Fibroblast of skin of left biceps (primary cell): ENCODE measurements at regions not wholly inside any gene's neighbourhood (a gene's known extent, or its start where the extent isn't known, plus 50 kb on each side); places are given as distances from the start of the nearest gene placed in this dataset.
"Not testable (repeated sequence)": the region's sequence is repeated elsewhere in the genome, so short reads cannot be mapped to it uniquely, and the experiment has no call there.

Experiments used
- DNase-seq, 2 experiments: peaks; one replicate each; pipeline ENCODE4 v3.0.0-alpha.2; 2013; ENCODE audit warnings: low read depth in 2 of 2

GRCh38 chr10:20615395-20615794 is 281.7 kb downstream of the NEBL start:
- DNase-seq: no peak

GRCh38 chr10:20614911-20615310 is 282.2 kb downstream of the NEBL start:
- no peak for DNase-seq

GRCh38 chr10:20608503-20608902 is 288.6 kb downstream of the NEBL start:
- no peak for DNase-seq

- no peak for DNase-seq
Observed at GRCh38 chr10:20606985-20607384, 290.1 kb downstream of the NEBL start.

- DNase-seq: no peak
Observed at GRCh38 chr10:20601941-20602461, 295.1 kb downstream of the NEBL start.

- DNase-seq: peak; percentile 53 to 54
Observed at GRCh38 chr10:20598590-20598989, 298.5 kb downstream of the NEBL start.

- DNase-seq: no peak
Observed at GRCh38 chr10:20596911-20597310, 300.2 kb downstream of the NEBL start.

- no peak for DNase-seq
Observed at GRCh38 chr10:20596065-20596755, 300.9 kb downstream of the NEBL start.

GRCh38 chr10:20593649-20594048 is 303.5 kb downstream of the NEBL start:
- DNase-seq: no peak

- DNase-seq: no peak
Observed at GRCh38 chr10:20582041-20582440, 315.1 kb downstream of the NEBL start.

- no peak for DNase-seq
Observed at GRCh38 chr10:20573924-20574323, 323.2 kb downstream of the NEBL start.

GRCh38 chr10:20555990-20556389 is 341.1 kb downstream of the NEBL start:
- DNase-seq: not testable (repeated sequence)

GRCh38 chr10:20552382-20552781 is 344.7 kb downstream of the NEBL start:
- no peak for DNase-seq

GRCh38 chr10:20551761-20552160 is 345.4 kb downstream of the NEBL start:
- no peak for DNase-seq

GRCh38 chr10:20535897-20536881 is 360.9 kb downstream of the NEBL start:
- no peak for DNase-seq

- DNase-seq: not testable (repeated sequence)
Observed at GRCh38 chr10:20531241-20531883, 365.7 kb downstream of the NEBL start.

- no peak for DNase-seq
Observed at GRCh38 chr10:20521186-20521585, 375.9 kb downstream of the NEBL start.

- no peak for DNase-seq
Observed at GRCh38 chr10:20515654-20516053, 381.5 kb downstream of the NEBL start.

- DNase-seq: no peak
Observed at GRCh38 chr10:20512631-20513030, 384.5 kb downstream of the NEBL start.

- no peak for DNase-seq
Observed at GRCh38 chr10:20508921-20509320, 388.2 kb downstream of the NEBL start.

GRCh38 chr10:20502903-20503585 is 394.1 kb downstream of the NEBL start:
- no peak for DNase-seq

GRCh38 chr10:20494474-20494873 is 402.6 kb downstream of the NEBL start:
- DNase-seq: no peak
